Activated CD8-positive, alpha-beta memory T cell treated with anti-CD3 and anti-CD28 coated beads, Interleukin-2, amount 10 ng/mL, durations not matched to agents 7 days and 5 days (primary cell): ENCODE measurements at regions not wholly inside any gene's neighbourhood (a gene's known extent, or its start where the extent isn't known, plus 50 kb on each side); places are given as distances from the start of the nearest gene placed in this dataset.

Experiments
- ATAC-seq: fragments of 150-1000 bp; cut with Tn5 transposase; one replicate; pipeline ENCODE4 v1.10.0; 2021; ENCODE audit warnings: moderate library complexity
- CTCF ChIA-PET: fragments of 350-600 bp; sonication (Branson Sonifier 250); formaldehyde crosslinking; loops from one replicate; lab custom pipeline; 2021; ENCODE audit warnings: antibody characterized with exemption; lab: Charles Lee
- DNase-seq: peaks from one replicate; pipeline ENCODE4 v3.0.0-alpha.2; 2020
- H3K27ac Mint-ChIP-seq: one replicate; pipeline ENCODE4 v1.8.0; 2021; ENCODE audit warnings: mild to moderate bottlenecking, mixed read lengths
- H3K27me3 Mint-ChIP-seq: one replicate; pipeline ENCODE4 v1.8.0; 2021; ENCODE audit warnings: mixed read lengths
- H3K36me3 Mint-ChIP-seq: one replicate; pipeline ENCODE4 v1.8.0; 2021; ENCODE audit warnings: mild to moderate bottlenecking, mixed read lengths
- H3K4me1 Mint-ChIP-seq: one replicate; pipeline ENCODE4 v1.8.0; 2021; ENCODE audit warnings: mixed read lengths
- H3K4me3 Mint-ChIP-seq: one replicate; pipeline ENCODE4 v1.8.0; 2021; ENCODE audit warnings: mild to moderate bottlenecking, moderate library complexity, mixed read lengths
- H3K9me3 Mint-ChIP-seq: one replicate; pipeline ENCODE4 v1.8.0; 2022; ENCODE audit warnings: low read depth, mixed read lengths

DNA sequence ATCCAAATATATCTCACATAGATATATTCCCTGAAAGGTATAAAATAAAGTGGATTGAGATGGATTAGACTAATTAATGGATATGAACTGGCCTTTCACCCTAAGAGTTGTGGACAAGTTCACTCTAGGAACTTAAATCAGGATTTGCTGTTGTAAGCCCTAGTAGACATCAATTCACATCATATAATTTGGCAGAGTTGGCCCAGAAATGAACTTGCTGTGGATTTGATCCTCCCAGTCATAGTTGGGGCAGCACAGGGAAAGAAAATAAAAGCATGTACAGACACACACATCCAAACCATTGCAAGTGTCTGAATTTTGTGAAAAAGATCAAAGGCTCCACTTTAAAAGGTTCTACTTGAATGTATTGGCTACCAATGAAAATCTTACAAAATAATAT, 734.7 kb upstream of the NR2F2 start:
- DNase-seq (no peak), ATAC-seq (no peak)
- CTCF ChIA-PET: no interaction called here
- no peaks in the 10 kb centered on the region for H3K9me3 Mint-ChIP-seq
- H3K4me1 Mint-ChIP-seq: no peaks in the 10 kb centered on the region
- H3K4me3 Mint-ChIP-seq: no peak overlapping the region
- no peaks in the 10 kb centered on the region for H3K36me3 Mint-ChIP-seq
- no peak overlapping the region for H3K27ac Mint-ChIP-seq
- H3K27me3 Mint-ChIP-seq: peaks cover 6% of the 10 kb centered on the region

DNA sequence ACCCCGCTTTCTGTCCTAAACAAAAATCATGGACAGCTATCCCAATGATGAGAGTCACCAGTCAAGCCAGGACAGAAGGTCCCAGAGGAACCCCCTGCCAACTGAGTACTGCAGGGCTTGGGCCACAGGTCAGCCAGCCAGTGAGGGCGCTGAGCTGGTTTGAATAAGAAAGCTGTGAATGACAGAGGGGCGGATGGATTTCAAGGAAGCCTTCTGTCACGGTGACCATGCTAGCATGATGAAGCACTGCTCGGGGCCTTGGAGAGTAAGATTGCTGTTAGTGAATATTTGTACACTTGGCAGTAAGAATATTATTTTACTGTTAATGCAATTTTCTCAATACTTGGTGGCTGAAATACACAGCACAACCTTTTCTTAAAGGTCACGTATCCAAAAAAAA, 734.0 kb upstream of the NR2F2 start:
- CTCF ChIA-PET: no interaction called here
- Mint-ChIP-seq H3K36me3 (no peaks in the 10 kb centered on the region), H3K27ac (no peak overlapping the region), H3K4me3 (no peak overlapping the region), H3K9me3 (no peaks in the 10 kb centered on the region), H3K27me3 (peaks cover 6% of the 10 kb centered on the region), H3K4me1 (no peaks in the 10 kb centered on the region)
- DNase-seq (no peak), ATAC-seq (no peak)

DNA sequence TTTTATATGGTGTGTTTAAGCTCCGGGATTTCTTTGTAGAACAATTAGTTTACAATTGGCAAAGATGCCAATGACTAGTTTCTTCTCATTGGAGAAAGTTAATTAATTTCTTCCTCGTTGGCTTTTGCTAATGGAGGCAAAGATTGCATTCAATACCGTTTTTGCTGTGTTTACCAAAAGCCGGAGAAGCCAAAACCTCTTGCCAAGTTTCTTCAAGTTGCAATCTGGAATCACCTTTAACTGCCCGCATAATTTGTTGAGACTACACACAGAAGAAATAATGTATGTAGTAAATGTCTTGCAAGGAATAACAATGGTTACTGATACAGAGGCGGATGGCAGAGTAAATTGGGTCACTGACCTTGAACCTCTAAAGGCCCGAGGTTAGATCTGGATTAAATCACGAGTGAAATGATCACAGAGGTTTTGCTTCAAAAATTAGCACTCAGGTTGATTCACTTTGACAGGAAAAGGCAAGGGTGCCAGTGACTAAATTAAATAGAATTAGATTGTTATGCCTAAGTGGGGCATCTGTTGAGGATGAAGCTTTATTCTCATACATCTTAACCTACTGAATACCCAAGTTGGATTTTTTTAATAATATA, 732.1 kb upstream of the NR2F2 start:
- Mint-ChIP-seq H3K4me3 (no peak overlapping the region), H3K9me3 (no peaks in the 10 kb centered on the region)
- ATAC-seq: no peak

DNA sequence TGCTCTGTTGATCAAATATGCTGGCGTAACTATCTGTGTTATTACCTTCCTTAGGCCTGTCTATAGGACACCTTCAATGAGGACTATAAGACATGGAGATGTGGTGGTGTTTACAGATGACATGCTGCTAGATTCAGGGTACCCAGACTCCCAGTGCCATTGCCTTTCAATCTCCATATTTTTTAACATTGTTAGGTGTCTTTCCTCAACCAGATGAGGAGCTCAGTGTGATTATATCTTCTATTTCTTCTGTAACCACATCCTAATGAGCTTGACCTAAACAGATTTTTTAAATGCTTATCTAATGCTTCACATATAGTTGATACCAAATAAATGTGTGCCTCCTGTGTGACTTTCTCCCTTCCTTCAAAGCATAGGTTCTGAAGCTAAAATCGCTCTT, 730.1 kb upstream of the NR2F2 start:
- no peak overlapping the region for H3K4me3 Mint-ChIP-seq
- no peaks in the 10 kb centered on the region for H3K9me3 Mint-ChIP-seq
- no peak for ATAC-seq
- H3K27ac Mint-ChIP-seq: no peak overlapping the region
- peaks cover 5% of the 10 kb centered on the region for H3K27me3 Mint-ChIP-seq
- CTCF ChIA-PET: no interaction called here
- H3K36me3 Mint-ChIP-seq: no peaks in the 10 kb centered on the region
- H3K4me1 Mint-ChIP-seq: no peaks in the 10 kb centered on the region
- no peak for DNase-seq

More for the DNA sequence above, 732.1 kb upstream of the NR2F2 start:
- CTCF ChIA-PET: no interaction called here
- no peak for DNase-seq
- Mint-ChIP-seq H3K27me3 (peaks cover 6% of the 10 kb centered on the region), H3K4me1 (no peaks in the 10 kb centered on the region), H3K36me3 (no peaks in the 10 kb centered on the region), H3K27ac (no peak overlapping the region)

DNA sequence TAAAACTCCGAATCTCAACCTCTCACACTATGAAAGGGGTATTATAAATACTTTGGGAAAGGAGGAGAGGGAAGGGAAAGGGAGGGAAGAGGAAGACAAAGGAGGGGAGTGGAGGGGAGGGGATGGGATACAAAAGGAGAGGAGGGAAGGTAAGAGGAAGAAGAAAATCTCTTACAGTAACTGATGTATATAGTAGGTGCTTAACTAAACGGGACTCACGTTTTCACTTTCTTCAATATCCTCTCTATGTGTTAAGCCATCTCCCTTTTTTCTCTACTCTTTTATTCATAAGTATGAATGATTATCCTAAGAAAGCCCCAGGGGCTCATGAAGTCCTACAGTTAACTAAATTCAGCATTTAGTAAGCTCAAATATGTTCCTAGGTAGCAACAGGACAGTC, 729.6 kb upstream of the NR2F2 start:
- DNase-seq (no peak), ATAC-seq (no peak)
- Mint-ChIP-seq H3K36me3 (no peaks in the 10 kb centered on the region), H3K4me3 (no peak overlapping the region), H3K27ac (no peak overlapping the region), H3K4me1 (no peaks in the 10 kb centered on the region), H3K9me3 (no peaks in the 10 kb centered on the region), H3K27me3 (no peaks in the 10 kb centered on the region)
- CTCF ChIA-PET: no interaction called here

DNA sequence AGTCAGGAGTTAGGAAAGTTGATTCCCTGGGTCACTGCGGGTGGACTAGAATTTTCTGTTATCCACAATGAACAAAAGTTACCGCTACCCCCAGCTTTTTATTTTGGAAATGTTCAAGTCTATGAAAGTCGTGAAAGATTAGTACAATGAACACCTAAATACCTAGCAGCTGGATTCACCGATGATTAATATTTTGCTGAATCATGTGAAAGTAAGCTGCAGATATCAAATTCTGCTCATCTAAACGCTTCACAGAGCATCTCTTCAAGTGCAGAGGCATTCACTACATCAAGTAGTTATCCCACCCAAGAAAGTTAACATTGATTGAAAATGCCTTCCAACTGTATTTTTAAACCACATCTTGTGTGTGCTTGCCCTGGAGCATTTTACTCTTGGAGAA, 729.0 kb upstream of the NR2F2 start:
- DNase-seq: no peak
- H3K36me3 Mint-ChIP-seq: no peaks in the 10 kb centered on the region
- H3K9me3 Mint-ChIP-seq: no peaks in the 10 kb centered on the region
- no peaks in the 10 kb centered on the region for H3K4me1 Mint-ChIP-seq
- H3K4me3 Mint-ChIP-seq: no peak overlapping the region
- H3K27me3 Mint-ChIP-seq: no peaks in the 10 kb centered on the region
- no peak for ATAC-seq
- CTCF ChIA-PET: no interaction called here
- H3K27ac Mint-ChIP-seq: no peak overlapping the region

DNA sequence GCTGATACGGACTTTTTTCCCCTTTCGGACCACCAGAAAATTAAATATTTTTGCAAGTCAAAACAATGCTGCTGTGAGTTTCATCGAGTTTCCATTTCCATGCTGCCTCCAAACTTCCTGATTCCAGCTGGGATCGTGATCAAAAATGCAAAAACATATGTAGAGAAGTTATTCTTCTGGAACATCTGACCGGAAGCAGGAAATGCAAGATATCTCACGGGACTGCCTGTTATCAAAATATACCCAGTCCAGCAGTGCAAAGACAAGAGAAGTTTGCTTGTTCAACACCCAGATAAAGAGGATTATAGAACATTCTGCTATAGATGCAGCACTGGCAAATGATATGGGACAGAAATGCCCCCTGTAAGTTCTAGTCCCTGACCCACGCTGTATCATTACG, 726.7 kb upstream of the NR2F2 start:
- Mint-ChIP-seq H3K9me3 (no peaks in the 10 kb centered on the region), H3K27ac (no peak overlapping the region), H3K4me3 (no peak overlapping the region), H3K27me3 (no peaks in the 10 kb centered on the region), H3K4me1 (no peaks in the 10 kb centered on the region), H3K36me3 (no peaks in the 10 kb centered on the region)
- CTCF ChIA-PET: no interaction called here
- no peak for ATAC-seq
- no peak for DNase-seq

DNA sequence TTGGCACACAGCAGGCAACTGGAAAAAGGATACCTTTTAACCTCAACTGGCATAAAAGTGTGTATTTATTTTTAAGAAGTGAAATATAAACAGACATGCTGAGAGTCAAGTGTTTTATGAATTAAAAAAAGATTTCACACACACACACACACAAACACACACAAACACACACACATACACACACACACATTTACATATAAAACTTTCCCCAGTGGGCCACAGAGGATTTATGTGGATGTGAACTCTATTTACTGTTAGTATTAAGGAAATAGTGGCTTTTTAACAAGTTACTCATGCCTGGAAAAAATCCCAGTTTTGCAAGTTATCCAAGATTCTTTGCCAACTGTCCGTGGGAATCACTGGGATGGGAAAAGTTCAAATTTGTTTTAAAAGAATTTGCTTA, 725.9 kb upstream of the NR2F2 start:
- CTCF ChIA-PET: no interaction called here
- no peaks in the 10 kb centered on the region for H3K27me3 Mint-ChIP-seq
- no peak overlapping the region for H3K27ac Mint-ChIP-seq
- DNase-seq (no peak), ATAC-seq (no peak)
- H3K36me3 Mint-ChIP-seq: no peaks in the 10 kb centered on the region
- H3K9me3 Mint-ChIP-seq: no peaks in the 10 kb centered on the region
- no peaks in the 10 kb centered on the region for H3K4me1 Mint-ChIP-seq
- H3K4me3 Mint-ChIP-seq: no peak overlapping the region

DNA sequence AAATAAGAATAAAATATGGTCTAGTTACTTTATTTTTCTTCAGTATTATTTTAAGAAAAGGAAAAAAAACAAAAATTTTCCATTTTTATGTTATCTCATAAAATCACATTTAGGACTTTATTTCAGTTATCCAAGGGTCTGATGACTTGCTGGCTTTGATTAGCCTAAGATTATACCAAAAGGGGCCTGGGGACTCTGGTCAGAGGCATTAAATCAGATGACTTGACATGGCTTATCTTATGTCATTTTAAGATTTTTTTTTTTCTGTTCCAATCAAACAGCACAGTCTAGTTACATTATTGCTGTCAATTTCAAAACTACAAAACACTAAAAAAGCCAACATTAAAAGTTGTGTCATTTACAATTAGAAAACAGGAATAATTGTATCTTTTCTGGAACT, 725.4 kb upstream of the NR2F2 start:
- no peaks in the 10 kb centered on the region for H3K4me1 Mint-ChIP-seq
- no peak overlapping the region for H3K4me3 Mint-ChIP-seq
- no peaks in the 10 kb centered on the region for H3K36me3 Mint-ChIP-seq
- no peaks in the 10 kb centered on the region for H3K9me3 Mint-ChIP-seq
- H3K27ac Mint-ChIP-seq: no peak overlapping the region
- no peak for ATAC-seq
- H3K27me3 Mint-ChIP-seq: no peaks in the 10 kb centered on the region
- no peak for DNase-seq
- CTCF ChIA-PET: no interaction called here

DNA sequence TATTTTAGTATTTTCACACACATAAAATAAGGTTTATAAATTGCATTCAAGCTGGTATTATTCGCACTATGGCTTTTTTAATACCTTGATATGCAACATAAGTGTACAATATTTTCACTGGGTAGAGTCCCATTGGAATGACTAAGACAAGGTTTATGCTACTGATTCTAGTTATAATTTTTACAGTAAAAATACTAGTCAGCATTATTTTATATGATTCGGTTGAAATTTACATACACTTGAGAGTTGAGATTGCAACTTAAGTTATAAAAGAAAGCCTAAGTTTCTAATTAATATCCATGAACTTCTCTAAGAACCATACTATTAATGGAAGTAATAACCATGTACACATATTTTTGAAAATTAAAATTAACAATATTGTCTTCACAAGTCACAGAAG, 723.9 kb upstream of the NR2F2 start:
- Mint-ChIP-seq H3K27ac (no peak overlapping the region), H3K4me1 (no peaks in the 10 kb centered on the region), H3K27me3 (no peaks in the 10 kb centered on the region), H3K36me3 (no peaks in the 10 kb centered on the region), H3K4me3 (no peak overlapping the region), H3K9me3 (no peaks in the 10 kb centered on the region)
- DNase-seq: no peak
- CTCF ChIA-PET: no interaction called here
- ATAC-seq: no peak

DNA sequence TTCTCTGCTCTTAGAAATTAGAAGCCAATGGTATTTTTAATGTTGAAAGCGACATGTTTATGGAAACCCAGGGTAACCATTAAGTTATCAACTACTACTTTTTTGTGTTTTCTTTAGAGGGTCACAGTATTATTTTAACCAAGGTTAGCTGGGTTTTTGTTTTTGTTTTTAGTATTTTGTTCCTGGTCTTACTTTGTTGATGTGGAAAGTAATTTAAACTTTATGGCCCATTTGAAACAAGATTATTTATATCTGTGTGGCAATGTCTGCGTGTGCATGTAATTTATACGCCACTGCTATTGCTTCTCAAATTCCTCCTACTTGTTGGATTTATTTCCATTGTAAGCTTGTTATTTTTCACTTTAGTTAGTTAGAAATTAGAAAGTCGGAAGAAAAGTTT, 722.1 kb upstream of the NR2F2 start:
- CTCF ChIA-PET: no interaction called here
- ATAC-seq (no peak), DNase-seq (no peak)
- H3K27me3 Mint-ChIP-seq: no peaks in the 10 kb centered on the region
- H3K9me3 Mint-ChIP-seq: no peaks in the 10 kb centered on the region
- no peak overlapping the region for H3K27ac Mint-ChIP-seq
- no peaks in the 10 kb centered on the region for H3K36me3 Mint-ChIP-seq
- no peak overlapping the region for H3K4me3 Mint-ChIP-seq
- no peaks in the 10 kb centered on the region for H3K4me1 Mint-ChIP-seq

DNA sequence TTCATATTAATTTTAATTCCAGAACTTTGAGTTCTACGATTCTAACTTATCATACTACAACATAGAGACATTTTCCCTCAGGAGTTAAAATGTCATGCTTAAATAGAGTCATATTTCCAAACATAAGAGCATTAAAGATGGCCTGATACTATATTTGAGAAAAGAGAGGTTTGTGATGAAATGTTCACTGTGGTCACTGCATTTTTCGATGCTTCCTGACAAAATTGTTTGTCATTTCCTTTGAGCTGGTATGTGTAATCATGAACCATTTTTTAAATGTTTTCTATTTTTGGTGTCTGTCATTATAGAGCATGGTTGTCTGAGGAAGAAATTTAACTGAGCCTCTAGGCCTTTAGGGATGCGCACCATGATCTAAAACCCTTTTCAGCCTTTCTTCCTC, 721.4 kb upstream of the NR2F2 start:
- CTCF ChIA-PET: no interaction called here
- H3K36me3 Mint-ChIP-seq: no peaks in the 10 kb centered on the region
- H3K4me3 Mint-ChIP-seq: no peak overlapping the region
- H3K27me3 Mint-ChIP-seq: no peaks in the 10 kb centered on the region
- no peaks in the 10 kb centered on the region for H3K4me1 Mint-ChIP-seq
- no peaks in the 10 kb centered on the region for H3K9me3 Mint-ChIP-seq
- ATAC-seq (no peak), DNase-seq (no peak)
- H3K27ac Mint-ChIP-seq: no peak overlapping the region

DNA sequence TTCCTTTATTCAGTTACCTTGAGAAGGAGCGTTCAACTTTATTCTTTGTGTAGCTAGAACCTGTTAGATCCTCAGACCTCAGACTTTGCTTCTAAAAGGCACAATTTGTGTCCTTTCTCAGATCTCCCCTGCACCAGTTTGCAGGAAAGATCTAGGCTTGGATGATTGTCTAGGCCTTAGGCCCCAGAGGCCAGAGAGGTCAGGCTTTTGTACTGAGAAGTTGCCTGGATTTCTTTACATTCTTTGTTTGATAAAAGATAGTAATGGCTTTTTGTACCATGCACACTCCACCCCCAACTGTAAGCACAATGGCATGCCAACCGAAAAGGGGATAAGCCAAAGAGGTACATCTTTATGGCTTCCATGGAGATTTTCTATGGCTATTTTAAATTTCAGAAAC, 719.6 kb upstream of the NR2F2 start:
- Mint-ChIP-seq H3K9me3 (no peaks in the 10 kb centered on the region), H3K27me3 (no peaks in the 10 kb centered on the region), H3K27ac (no peak overlapping the region), H3K4me3 (no peak overlapping the region), H3K36me3 (no peaks in the 10 kb centered on the region), H3K4me1 (no peaks in the 10 kb centered on the region)
- DNase-seq (no peak), ATAC-seq (no peak)
- CTCF ChIA-PET: no interaction called here

DNA sequence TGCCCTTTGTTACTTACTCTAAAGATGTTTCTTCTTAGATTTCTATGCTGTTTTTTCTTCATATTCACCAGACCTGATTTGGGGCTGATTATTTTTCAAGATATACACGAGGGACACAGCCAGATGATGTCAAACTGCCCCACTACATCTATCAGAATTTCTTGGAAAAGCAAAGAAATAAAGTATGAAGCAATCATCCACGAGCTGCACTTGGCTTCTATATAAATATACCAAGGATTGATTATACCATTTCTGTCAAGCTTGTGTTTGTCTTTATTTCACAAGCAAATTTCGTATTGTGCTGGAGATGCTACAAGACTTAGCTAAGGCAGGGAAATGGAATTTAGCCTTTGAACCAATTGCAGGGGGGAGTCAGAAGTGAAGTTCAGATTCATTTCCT, 715.1 kb upstream of the NR2F2 start:
- H3K36me3 Mint-ChIP-seq: no peaks in the 10 kb centered on the region
- H3K4me1 Mint-ChIP-seq: no peaks in the 10 kb centered on the region
- H3K27ac Mint-ChIP-seq: no peak overlapping the region
- H3K9me3 Mint-ChIP-seq: no peaks in the 10 kb centered on the region
- H3K4me3 Mint-ChIP-seq: no peak overlapping the region
- no peaks in the 10 kb centered on the region for H3K27me3 Mint-ChIP-seq
- no peak for ATAC-seq
- DNase-seq: no peak
- CTCF ChIA-PET: no interaction called here

DNA sequence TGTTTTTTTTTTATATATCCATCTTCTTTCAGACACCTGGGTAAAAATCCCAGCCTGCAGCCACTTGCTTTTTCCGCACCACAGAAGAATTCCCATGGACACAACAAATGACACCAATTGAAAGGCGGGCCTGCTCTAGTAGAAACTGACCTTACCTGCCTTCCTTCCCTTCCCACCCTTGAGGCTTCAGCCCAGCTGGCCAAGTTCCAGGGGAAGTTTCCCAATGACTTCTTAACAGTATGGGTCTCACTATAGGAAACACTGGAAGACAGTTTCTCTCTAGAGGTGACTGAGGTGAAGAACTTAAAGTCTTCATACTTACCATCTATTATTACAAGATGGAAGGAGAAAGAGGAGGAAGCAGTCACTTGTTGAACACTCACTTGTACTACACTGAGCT, 714.2 kb upstream of the NR2F2 start:
- no peaks in the 10 kb centered on the region for H3K27me3 Mint-ChIP-seq
- H3K4me3 Mint-ChIP-seq: no peak overlapping the region
- CTCF ChIA-PET: no interaction called here
- no peak for ATAC-seq
- no peaks in the 10 kb centered on the region for H3K9me3 Mint-ChIP-seq
- peaks cover 8% of the 10 kb centered on the region for H3K4me1 Mint-ChIP-seq
- DNase-seq: no peak
- H3K27ac Mint-ChIP-seq: no peak overlapping the region
- no peaks in the 10 kb centered on the region for H3K36me3 Mint-ChIP-seq
